ENCODE measurements at regions not wholly inside any gene's neighbourhood (a gene's known extent, or its start where the extent isn't known, plus 50 kb on each side); places are given as distances from the start of the nearest gene placed in this dataset.

DNA sequence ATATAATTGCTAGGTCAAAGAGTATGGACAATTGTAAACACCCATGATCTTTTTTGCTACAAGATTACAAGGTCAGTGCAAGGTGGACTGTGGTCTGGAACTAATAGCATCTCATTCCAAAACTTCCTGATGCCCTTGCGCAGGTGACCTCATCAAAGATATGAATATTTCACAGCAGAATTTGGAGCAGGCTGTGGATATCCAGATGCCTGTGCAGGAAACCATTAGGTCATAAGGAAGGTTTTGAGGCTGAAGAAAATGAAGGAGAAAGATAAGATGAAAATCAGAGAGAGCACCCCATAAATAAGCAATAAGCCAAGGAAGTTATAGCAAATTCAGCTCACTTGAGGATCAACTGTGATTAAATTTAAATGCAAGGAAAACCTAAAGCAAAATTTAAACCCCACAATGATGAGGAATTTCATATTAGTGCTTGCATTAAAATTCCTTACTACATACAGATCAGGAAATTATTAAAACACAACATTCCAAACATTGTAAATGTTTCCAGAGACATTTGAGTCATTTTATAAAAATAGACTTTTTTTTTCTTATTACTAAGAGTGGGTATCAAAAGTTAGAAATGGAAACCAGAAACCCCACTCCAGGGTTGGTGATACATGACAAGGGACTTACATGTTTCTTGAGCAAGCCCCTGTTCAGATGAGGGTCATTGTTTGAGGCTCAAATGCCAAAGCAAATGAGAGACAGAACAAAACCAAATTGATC, 100.7 kb upstream of the FAM9C start:
- no CpG with 5 or more reads among the region's 1 CpG for WGBS (ENCODE audit: insufficient coverage)
- no peaks in the 10 kb centered on the region for H4K20me1 ChIP-seq (ENCODE audit: control insufficient read depth, insufficient read depth, low read length, poor library complexity, severe bottlenecking)
- H3K27me3 ChIP-seq (replicated peaks in 1 of 4; ENCODE audit: control extremely low read depth in 1 of 4, control insufficient read depth in 3 of 4, insufficient read depth in 4 of 4, low read length in 3 of 4): no peaks in the 10 kb centered on the region
- Mint-ChIP-seq H3K9me3 (ENCODE audit: insufficient read depth) (no peaks in the 10 kb centered on the region), H3K4me1 (peaks cover 3% of the 10 kb centered on the region), H3K27ac (no peak overlapping the region), H3K4me3 (no peak overlapping the region), H3K27me3 (no peaks in the 10 kb centered on the region)
- no peak overlapping the region for H3K27ac ChIP-seq (ENCODE audit: low read length in 2 of 2)
- ATAC-seq (ENCODE audit: low read depth): no peak
- H3K36me3 ChIP-seq (replicated peaks in 1 of 2; ENCODE audit: control extremely low read depth in 1 of 2, control insufficient read depth in 1 of 2, extremely low read depth in 1 of 2, insufficient read depth in 2 of 2, low read length in 1 of 2): no peaks in the 10 kb centered on the region
- CTCF ChIA-PET: no interaction called here
- POLR2A ChIA-PET: no interaction called here
- TF ChIP-seq EZH2 (IDR thresholded peaks at IDR 0.05; ENCODE audit: borderline replicate concordance, insufficient read depth, low read depth, low read length, poor library complexity, severe bottlenecking): no peak
- TF ChIP-seq, protein P1, sequence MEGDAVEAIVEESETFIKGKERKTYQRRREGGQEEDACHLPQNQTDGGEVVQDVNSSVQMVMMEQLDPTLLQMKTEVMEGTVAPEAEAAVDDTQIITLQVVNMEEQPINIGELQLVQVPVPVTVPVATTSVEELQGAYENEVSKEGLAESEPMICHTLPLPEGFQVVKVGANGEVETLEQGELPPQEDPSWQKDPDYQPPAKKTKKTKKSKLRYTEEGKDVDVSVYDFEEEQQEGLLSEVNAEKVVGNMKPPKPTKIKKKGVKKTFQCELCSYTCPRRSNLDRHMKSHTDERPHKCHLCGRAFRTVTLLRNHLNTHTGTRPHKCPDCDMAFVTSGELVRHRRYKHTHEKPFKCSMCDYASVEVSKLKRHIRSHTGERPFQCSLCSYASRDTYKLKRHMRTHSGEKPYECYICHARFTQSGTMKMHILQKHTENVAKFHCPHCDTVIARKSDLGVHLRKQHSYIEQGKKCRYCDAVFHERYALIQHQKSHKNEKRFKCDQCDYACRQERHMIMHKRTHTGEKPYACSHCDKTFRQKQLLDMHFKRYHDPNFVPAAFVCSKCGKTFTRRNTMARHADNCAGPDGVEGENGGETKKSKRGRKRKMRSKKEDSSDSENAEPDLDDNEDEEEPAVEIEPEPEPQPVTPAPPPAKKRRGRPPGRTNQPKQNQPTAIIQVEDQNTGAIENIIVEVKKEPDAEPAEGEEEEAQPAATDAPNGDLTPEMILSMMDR (IDR thresholded peaks at IDR 0.05): no peak
- H3K9ac ChIP-seq (ENCODE audit: low read length): no peak overlapping the region
- peaks cover 0 to 6% (median 0%) of the 10 kb centered on the region in 3 donors for H3K9me3 ChIP-seq (ENCODE audit: control extremely low read depth in 1 of 3, control insufficient read depth in 2 of 3, insufficient read depth in 1 of 3, low read length in 2 of 3)
- no peaks in the 10 kb centered on the region for H3K4me1 ChIP-seq (ENCODE audit: control insufficient read depth in 2 of 2, insufficient read depth in 2 of 2, low read length in 2 of 2)
- DNase-seq: no peak
- intact Hi-C loops (cut with micrococcal nuclease): no loop called here
- H2AFZ ChIP-seq (ENCODE audit: insufficient read depth, low read depth, low read length, poor library complexity, severe bottlenecking): no peak overlapping the region
- H3K4me3 ChIP-seq (ENCODE audit: control extremely low read depth in 1 of 5, extremely low read depth in 1 of 5, insufficient read depth in 1 of 5, low read depth in 2 of 5, low read length in 4 of 5): no peak overlapping the region
- no peak overlapping the region for H3K4me2 ChIP-seq (replicated peaks; ENCODE audit: low read depth, low read length, poor library complexity, severe bottlenecking)
- H3K79me2 ChIP-seq (ENCODE audit: control insufficient read depth, insufficient read depth, low read length): no peaks in the 10 kb centered on the region

DNA sequence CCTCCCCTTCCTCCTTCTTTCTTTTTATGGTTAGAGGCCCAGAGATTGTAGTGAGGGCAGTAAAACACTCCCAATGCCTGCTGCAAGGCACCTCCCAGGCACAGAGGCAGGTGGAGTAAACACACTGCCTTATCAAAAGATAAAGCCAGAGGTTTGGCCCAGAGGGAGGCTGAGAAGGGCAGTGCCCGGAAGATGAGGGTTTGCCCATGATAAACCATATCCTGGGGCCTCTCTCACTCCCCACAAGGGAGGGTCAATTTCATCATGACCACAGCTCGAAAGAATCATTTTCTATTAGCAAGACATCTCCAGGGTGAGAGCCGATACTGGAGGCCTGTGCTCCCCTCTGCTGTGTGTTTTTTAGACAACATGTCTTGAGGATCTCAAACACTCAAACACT, 98.5 kb upstream of the FAM9C start:
- Histone ChIP-seq H3K27me3 (replicated peaks in 1 of 4; ENCODE audit: control extremely low read depth in 1 of 4, control insufficient read depth in 3 of 4, insufficient read depth in 4 of 4, low read length in 3 of 4) (no peaks in the 10 kb centered on the region), H4K20me1 (ENCODE audit: control insufficient read depth, insufficient read depth, low read length, poor library complexity, severe bottlenecking) (no peaks in the 10 kb centered on the region), H3K4me3 (ENCODE audit: control extremely low read depth in 1 of 5, extremely low read depth in 1 of 5, insufficient read depth in 1 of 5, low read depth in 2 of 5, low read length in 4 of 5) (no peak overlapping the region), H3K79me2 (ENCODE audit: control insufficient read depth, insufficient read depth, low read length) (no peaks in the 10 kb centered on the region), H3K9ac (ENCODE audit: low read length) (no peak overlapping the region), H3K36me3 (replicated peaks in 1 of 2; ENCODE audit: control extremely low read depth in 1 of 2, control insufficient read depth in 1 of 2, extremely low read depth in 1 of 2, insufficient read depth in 2 of 2, low read length in 1 of 2) (no peaks in the 10 kb centered on the region), H2AFZ (ENCODE audit: insufficient read depth, low read depth, low read length, poor library complexity, severe bottlenecking) (no peak overlapping the region), H3K4me1 (ENCODE audit: control insufficient read depth in 2 of 2, insufficient read depth in 2 of 2, low read length in 2 of 2) (no peaks in the 10 kb centered on the region), H3K9me3 (ENCODE audit: control extremely low read depth in 1 of 3, control insufficient read depth in 2 of 3, insufficient read depth in 1 of 3, low read length in 2 of 3) (peaks cover 0 to 21% (median 5%) of the 10 kb centered on the region in 3 donors), H3K27ac (ENCODE audit: low read length in 2 of 2) (no peak overlapping the region), H3K4me2 (replicated peaks; ENCODE audit: low read depth, low read length, poor library complexity, severe bottlenecking) (no peak overlapping the region)
- POLR2A ChIA-PET: no interaction called here
- intact Hi-C loops (cut with micrococcal nuclease): no loop called here
- no peak overlapping the region for H3K27ac Mint-ChIP-seq
- DNase-seq (no peak), ATAC-seq (ENCODE audit: low read depth) (no peak)
- H3K4me1 Mint-ChIP-seq: peaks cover 3% of the 10 kb centered on the region
- TF ChIP-seq EZH2 (IDR thresholded peaks at IDR 0.05; ENCODE audit: borderline replicate concordance, insufficient read depth, low read depth, low read length, poor library complexity, severe bottlenecking): no peak
- TF ChIP-seq, protein P1 (IDR thresholded peaks at IDR 0.05): no peak
- no CpG with 5 or more reads among the region's 3 CpGs for WGBS (ENCODE audit: insufficient coverage)
- H3K9me3 Mint-ChIP-seq (ENCODE audit: insufficient read depth): no peaks in the 10 kb centered on the region
- no peaks in the 10 kb centered on the region for H3K27me3 Mint-ChIP-seq
- H3K4me3 Mint-ChIP-seq: no peak overlapping the region
- CTCF ChIA-PET: no interaction called here

All from B cell (primary cell).